H1 (cell line): ENCODE measurements at regions not wholly inside any gene's neighbourhood (a gene's known extent, or its start where the extent isn't known, plus 50 kb on each side); places are given as distances from the start of the nearest gene placed in this dataset.

Experiments used
- CTCF ChIA-PET: fragments of 300-600 bp; sonication (Branson Sonifier 250); formaldehyde crosslinking; loops from one replicate; lab custom pipeline; 2021; ENCODE audit not compliant: partially characterized antibody; lab: Charles Lee
- POLR2A ChIA-PET: fragments of 300-600 bp; sonication (Branson Sonifier 250); formaldehyde crosslinking; loops from one replicate; lab custom pipeline; 2021; ENCODE audit warnings: inconsistent platforms; ENCODE audit not compliant: partially characterized antibody; lab: Charles Lee
- DNase-seq, 2 experiments: peaks; one replicate each; pipeline versions ENCODE4 v3.0.0 to v3.0.0-alpha.2; 2010 to 2022; ENCODE audit warnings: low spot score in 2 of 2, low read depth in 1 of 2, mixed read lengths in 1 of 2
- FAIRE-seq: peaks from 2 replicates; lab custom pipeline; 2011; peaks lifted over from hg19 to GRCh38; lab: Jason Lieb, UNC
- H2AFZ ChIP-seq: 2 replicates; pipeline ENCODE4 v1.8.1; 2012; ENCODE audit warnings: low read length, inconsistent platforms
- H2AK5ac ChIP-seq: 2 replicates; pipeline ENCODE4 v1.6.1; 2013; ENCODE audit warnings: low read depth, low read length
- H2BK120ac ChIP-seq: replicated peaks from 2 replicates; pipeline ENCODE3; 2013; ENCODE audit warnings: low read depth, low read length, inconsistent platforms
- H2BK12ac ChIP-seq: 2 replicates; pipeline ENCODE4 v1.6.1; 2013; ENCODE audit warnings: low read depth, low read length
- H2BK15ac ChIP-seq: 2 replicates; pipeline ENCODE4 v1.6.1; 2013; ENCODE audit warnings: low read length
- H2BK20ac ChIP-seq: 2 replicates; pipeline ENCODE4 v1.6.1; 2013; ENCODE audit warnings: low read length
- H2BK5ac ChIP-seq: 2 replicates; pipeline ENCODE4 v1.6.1; 2013; ENCODE audit warnings: low read depth, low read length
- H3K14ac ChIP-seq: 2 replicates; pipeline ENCODE4 v1.6.1; 2013; ENCODE audit warnings: inconsistent platforms; ENCODE audit not compliant: insufficient read length
- H3K18ac ChIP-seq: 2 replicates; pipeline ENCODE4 v1.6.1; 2013; ENCODE audit warnings: low read length; ENCODE audit errors: extremely low read depth
- H3K23ac ChIP-seq: 2 replicates; pipeline ENCODE4 v1.6.1; 2013; ENCODE audit warnings: inconsistent platforms; ENCODE audit not compliant: insufficient read length
- H3K23me2 ChIP-seq: 2 replicates; pipeline ENCODE4 v1.6.1; 2013; ENCODE audit warnings: low read depth, low read length
- H3K27ac ChIP-seq: 2 replicates; pipeline ENCODE4 v1.6.1; 2011; ENCODE audit warnings: low read depth, low read length, inconsistent platforms
- H3K27me3 ChIP-seq, 4 experiments: replicated peaks in 1 of 4; 1 replicate in 1 of 4; 2 replicates in 3 of 4; pipeline versions ENCODE4 v1.6.1 to v1.8.1; 2011 to 2013; ENCODE audit warnings: low read length in 3 of 4, mild to moderate bottlenecking in 3 of 4, inconsistent platforms in 2 of 4, mixed read lengths in 2 of 4, moderate library complexity in 1 of 4; ENCODE audit not compliant: control insufficient read depth in 3 of 4, insufficient read depth in 3 of 4; ENCODE audit errors: extremely low read depth in 1 of 4
- H3K36me3 ChIP-seq, 4 experiments: 2 replicates each; pipeline versions ENCODE4 v1.6.1 to v1.8.1; 2011 to 2013; ENCODE audit warnings: mild to moderate bottlenecking in 4 of 4, low read length in 3 of 4, moderate library complexity in 2 of 4, control low read depth in 1 of 4, inconsistent platforms in 1 of 4; ENCODE audit not compliant: insufficient read depth in 4 of 4, control insufficient read depth in 2 of 4
- H3K4ac ChIP-seq: replicated peaks from 2 replicates; pipeline ENCODE3; 2013; ENCODE audit warnings: low read length, low read depth, mixed read lengths, inconsistent platforms; ENCODE audit not compliant: insufficient read length
- H3K4me1 ChIP-seq, 4 experiments: replicated peaks in 1 of 4; 1 replicate in 1 of 4; 2 replicates in 3 of 4; pipeline versions ENCODE4 v1.6.1 to v1.8.1; 2011 to 2013; ENCODE audit warnings: low read length in 3 of 4, inconsistent platforms in 2 of 4, mixed read lengths in 1 of 4; ENCODE audit not compliant: insufficient read depth in 4 of 4, control insufficient read depth in 3 of 4
- H3K4me2 ChIP-seq, 2 experiments: 2 replicates each; pipeline versions ENCODE4 v1.6.1 to v1.8.1; 2011 to 2013; ENCODE audit warnings: low read depth in 2 of 2, low read length in 2 of 2, control low read depth in 1 of 2, inconsistent platforms in 1 of 2, mild to moderate bottlenecking in 1 of 2; ENCODE audit not compliant: insufficient read depth in 1 of 2
- H3K4me3 ChIP-seq, 4 experiments: fragments of 200-600, 300-600 bp in 1 of 4; sonication (generic), shearing (Covaris generic), sonication (Bioruptor Twin) in 1 of 4; 2 replicates each; pipeline versions ENCODE4 v1.5.1 to v1.8.1; 2011 to 2016; ENCODE audit warnings: low read length in 4 of 4, low read depth in 3 of 4, control low read depth in 2 of 4, inconsistent platforms in 2 of 4, mild to moderate bottlenecking in 2 of 4, mixed read lengths in 1 of 4, moderate library complexity in 1 of 4; ENCODE audit not compliant: insufficient read depth in 2 of 4; ENCODE audit errors: extremely low read depth in 1 of 4
- H3K56ac ChIP-seq: replicated peaks from 2 replicates; pipeline ENCODE3; 2013; ENCODE audit warnings: low read depth, mild to moderate bottlenecking, mixed read lengths, low read length, inconsistent platforms; ENCODE audit not compliant: insufficient read length
- H3K79me1 ChIP-seq: 2 replicates; pipeline ENCODE4 v1.6.1; 2013; ENCODE audit warnings: low read depth, low read length, control low read depth
- H3K79me2 ChIP-seq, 2 experiments: 2 replicates each; pipeline versions ENCODE4 v1.6.1 to v1.8.1; 2012 to 2013; ENCODE audit warnings: low read length in 2 of 2, mild to moderate bottlenecking in 2 of 2, inconsistent platforms in 1 of 2; ENCODE audit not compliant: insufficient read depth in 2 of 2, control insufficient read depth in 1 of 2
- H3K9ac ChIP-seq, 4 experiments: replicated peaks in 1 of 4; 1 replicate in 1 of 4; 2 replicates in 3 of 4; pipeline versions ENCODE4 v1.6.1 to v1.8.1; 2011 to 2013; ENCODE audit warnings: low read depth in 3 of 4, low read length in 3 of 4, control low read depth in 2 of 4, mild to moderate bottlenecking in 2 of 4, moderate library complexity in 2 of 4, inconsistent platforms in 1 of 4; ENCODE audit errors: extremely low read depth in 1 of 4
- H3K9me3 ChIP-seq, 2 experiments: 2 replicates each; pipeline versions ENCODE4 v1.6.1 to v1.8.1; 2012 to 2013; ENCODE audit warnings: mild to moderate bottlenecking in 2 of 2, moderate library complexity in 2 of 2, control low read depth in 1 of 2, inconsistent platforms in 1 of 2, low read depth in 1 of 2, low read length in 1 of 2, mixed read lengths in 1 of 2; ENCODE audit not compliant: insufficient read depth in 2 of 2
- H4K20me1 ChIP-seq, 2 experiments: replicated peaks in 1 of 2; 2 replicates each; pipeline versions ENCODE3 to v1.8.1; 2011 to 2013; ENCODE audit warnings: inconsistent platforms in 2 of 2, low read length in 2 of 2, mild to moderate bottlenecking in 1 of 2; ENCODE audit not compliant: insufficient read depth in 2 of 2, control insufficient read depth in 1 of 2
- H4K5ac ChIP-seq: 2 replicates; pipeline ENCODE4 v1.6.1; 2013; ENCODE audit warnings: low read length, low read depth, mixed read lengths, inconsistent platforms; ENCODE audit not compliant: insufficient read length
- H4K8ac ChIP-seq: 2 replicates; pipeline ENCODE4 v1.8.0; 2013; ENCODE audit warnings: mild to moderate bottlenecking, moderate library complexity, low read length, inconsistent platforms; ENCODE audit not compliant: insufficient read depth; ENCODE audit errors: extremely low read depth
- H4K91ac ChIP-seq: replicated peaks from 2 replicates; pipeline ENCODE3; 2013; ENCODE audit warnings: low read length, mixed read lengths, inconsistent platforms; ENCODE audit not compliant: insufficient read length
- EGR1 ChIP-seq: IDR thresholded peaks from 2 replicates; pipeline ENCODE4 v1.6.1; 2011; ENCODE audit warnings: low read depth, low read length, borderline replicate concordance
- WGBS, 2 experiments: shearing (Covaris generic) in 1 of 2; methylation state at CpG; one replicate each; pipeline versions ENCODE4 v1.1.6 to v1.1.7; 2013 to 2015; ENCODE audit warnings: low lambda C conversion rate in 2 of 2, mixed read lengths in 2 of 2, inconsistent platforms in 1 of 2, low coverage in 1 of 2, missing lambda C conversion rate in 1 of 2; ENCODE audit not compliant: insufficient replicate concordance in 2 of 2, insufficient coverage in 1 of 2, insufficient read length in 1 of 2; ENCODE audit errors: extremely low coverage in 1 of 2, missing lambda C conversion rate in 1 of 2; 5-methylcytosine and 5-hydroxymethylcytosine counted together

DNA sequence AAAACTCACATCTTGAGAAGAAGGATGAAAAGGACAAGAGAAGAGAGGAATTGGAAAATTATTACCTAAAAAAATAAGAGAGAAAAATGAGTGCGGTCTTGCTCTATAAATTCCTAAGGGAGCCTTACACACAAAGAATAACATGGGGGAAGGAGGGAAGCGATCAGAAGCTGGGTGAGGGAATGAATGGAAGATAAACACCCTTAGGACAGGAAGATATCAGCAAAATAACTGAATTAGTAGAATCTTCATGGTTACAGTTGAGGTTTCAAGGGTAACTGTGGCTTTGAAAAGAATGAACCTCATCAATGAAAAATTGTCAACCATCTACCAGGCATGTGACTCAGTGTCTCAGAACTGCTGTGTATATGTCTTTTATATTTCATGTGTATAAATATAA, 192.5 kb upstream of the FOXD3 start:
- H2BK5ac ChIP-seq: no peak overlapping the region
- H2BK12ac ChIP-seq: no peak overlapping the region
- TF ChIP-seq EGR1: no peak
- H2AFZ ChIP-seq: no peak overlapping the region
- FAIRE-seq (no peak), DNase-seq (no peak)
- no peak overlapping the region for H3K56ac ChIP-seq
- no peaks in the 10 kb centered on the region for H3K27me3 ChIP-seq
- H3K14ac ChIP-seq: no peak overlapping the region
- no peak overlapping the region for H3K4ac ChIP-seq
- WGBS, 2 experiments: 86% methylated on average over 2 of the region's 2 CpGs; no CpG with 5 or more reads in 1 of the 2 experiments
- H3K36me3 ChIP-seq: no peaks in the 10 kb centered on the region
- no peaks in the 10 kb centered on the region for H4K20me1 ChIP-seq
- POLR2A ChIA-PET: no interaction called here
- no peaks in the 10 kb centered on the region for H3K79me1 ChIP-seq
- CTCF ChIA-PET: interaction anchor here (1.0 to 1.2 kb wide), 3 partner anchors 22 to 38 kb away, joined by 3 to 4 read pairs (median 3); no protein-coding TSS in a partner anchor
- no peak overlapping the region for H2BK15ac ChIP-seq
- no peak overlapping the region for H3K9ac ChIP-seq
- H4K5ac ChIP-seq: no peak overlapping the region
- no peaks in the 10 kb centered on the region for H3K9me3 ChIP-seq
- H3K4me2 ChIP-seq: no peak overlapping the region
- H3K23me2 ChIP-seq: no peaks in the 10 kb centered on the region
- no peak overlapping the region for H2BK20ac ChIP-seq
- no peak overlapping the region for H3K4me3 ChIP-seq
- no peak overlapping the region for H3K27ac ChIP-seq
- H3K18ac ChIP-seq: no peak overlapping the region
- H3K4me1 ChIP-seq: no peaks in the 10 kb centered on the region
- no peak overlapping the region for H3K23ac ChIP-seq
- no peaks in the 10 kb centered on the region for H3K79me2 ChIP-seq
- H4K91ac ChIP-seq: no peak overlapping the region
- H2BK120ac ChIP-seq: no peak overlapping the region
- H2AK5ac ChIP-seq: no peak overlapping the region
- H4K8ac ChIP-seq: no peak overlapping the region
